Prostate gland (tissue), 2 donors: ENCODE measurements at regions not wholly inside any gene's neighbourhood (a gene's known extent, or its start where the extent isn't known, plus 50 kb on each side); places are given as distances from the start of the nearest gene placed in this dataset.

ENCODE experiments used
- CTCF ChIP-seq, 4 experiments: fragments of 200-600 bp in 2 of 4; fragments of 450-650 bp in 2 of 4; sonication (generic) in 2 of 4; IDR thresholded peaks; 1 replicate in 3 of 4; 2 replicates in 1 of 4; pipeline ENCODE4 v1.5.1; 2016 to 2019; ENCODE audit warnings: antibody characterized with exemption in 4 of 4, mild to moderate bottlenecking in 2 of 4, moderate library complexity in 2 of 4
- POLR2A ChIP-seq: fragments of 450-650 bp; IDR thresholded peaks from one replicate; pipeline ENCODE4 v1.6.1; 2016; ENCODE audit warnings: antibody characterized with exemption, mild to moderate bottlenecking
- POLR2AphosphoS5 ChIP-seq: sonication (generic); formaldehyde crosslinking; IDR thresholded peaks from one replicate; pipeline ENCODE4 v1.6.1; 2017; ENCODE audit warnings: antibody characterized with exemption

- TF ChIP-seq POLR2AphosphoS5 = no peak
- TF ChIP-seq CTCF (IDR thresholded peaks at IDR 0.05) = no peak
- no peak for TF ChIP-seq POLR2A
Observed at GRCh38 chr7:106569500-106569929, 91.4 kb downstream of the CCDC71L start.
